ENCODE measurements at regions not wholly inside any gene's neighbourhood (a gene's known extent, or its start where the extent isn't known, plus 50 kb on each side); places are given as distances from the start of the nearest gene placed in this dataset.

DNA sequence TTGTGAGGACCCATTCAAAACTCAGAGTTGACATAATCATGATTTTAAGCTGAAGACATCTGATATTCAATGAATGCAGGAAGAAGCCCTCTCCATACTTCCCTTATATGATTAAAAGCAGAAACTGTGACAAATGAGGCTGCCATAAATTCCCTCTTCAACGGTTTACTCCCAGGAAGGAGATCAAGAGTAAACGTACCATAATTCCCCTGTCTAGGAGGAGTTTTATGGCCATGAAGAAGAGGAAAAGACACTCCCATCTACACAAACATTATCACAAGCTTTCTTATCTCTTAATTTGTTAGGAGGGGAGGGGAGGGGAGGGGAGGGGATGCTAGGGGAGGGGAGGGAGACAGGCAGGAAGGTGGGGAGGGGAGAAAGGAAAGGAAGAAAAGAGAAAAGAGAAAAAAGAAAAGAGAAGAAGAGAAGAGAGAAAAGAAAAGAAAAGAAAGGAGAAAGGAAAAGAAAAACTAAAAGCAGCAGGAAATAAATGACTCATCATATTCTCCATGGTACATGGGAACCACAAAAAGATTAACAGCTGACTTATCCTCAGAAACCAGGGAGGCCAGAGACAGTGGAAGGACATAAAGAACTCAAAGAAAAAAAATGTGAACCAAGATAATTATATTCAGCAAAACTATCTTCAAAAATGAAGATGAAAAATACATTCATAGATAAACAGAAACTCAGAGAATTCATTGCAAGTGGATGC lies 121.6 kb downstream of the ALOX5 start (continued):
- TF ChIP-seq, protein P1, sequence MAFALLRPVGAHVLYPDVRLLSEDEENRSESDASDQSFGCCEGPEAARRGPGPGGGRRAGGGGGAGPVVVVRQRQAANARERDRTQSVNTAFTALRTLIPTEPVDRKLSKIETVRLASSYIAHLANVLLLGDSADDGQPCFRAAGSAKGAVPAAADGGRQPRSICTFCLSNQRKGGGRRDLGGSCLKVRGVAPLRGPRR (CRISPR knock-in tag; IDR thresholded peaks at IDR 0.05) = no peak
- no peak for TF ChIP-seq ZNF347 (CRISPR knock-in tag; IDR thresholded peaks at IDR 0.05; ENCODE audit: low read depth)
- TF ChIP-seq ZNF140 (CRISPR knock-in tag; IDR thresholded peaks at IDR 0.05) = no peak
- no peak for TF ChIP-seq GATAD2A (IDR thresholded peaks at IDR 0.05)
- 0 out of 2 replicates have a peak, but pooled peaks have one; percentile 17 for TF ChIP-seq TCF3 (CRISPR knock-in tag; IDR thresholded peaks at IDR 0.05)
- TF ChIP-seq LARP7 (IDR thresholded peaks at IDR 0.05) = peak; percentile 95
- no peak for TF ChIP-seq RHOXF2B (CRISPR knock-in tag; conservative IDR thresholded peaks at IDR 0.05)
- TF ChIP-seq ZSCAN29 (IDR thresholded peaks at IDR 0.05) = 0 out of 2 replicates have a peak, but pooled peaks have one; percentile 26
- TF ChIP-seq, protein P2, sequence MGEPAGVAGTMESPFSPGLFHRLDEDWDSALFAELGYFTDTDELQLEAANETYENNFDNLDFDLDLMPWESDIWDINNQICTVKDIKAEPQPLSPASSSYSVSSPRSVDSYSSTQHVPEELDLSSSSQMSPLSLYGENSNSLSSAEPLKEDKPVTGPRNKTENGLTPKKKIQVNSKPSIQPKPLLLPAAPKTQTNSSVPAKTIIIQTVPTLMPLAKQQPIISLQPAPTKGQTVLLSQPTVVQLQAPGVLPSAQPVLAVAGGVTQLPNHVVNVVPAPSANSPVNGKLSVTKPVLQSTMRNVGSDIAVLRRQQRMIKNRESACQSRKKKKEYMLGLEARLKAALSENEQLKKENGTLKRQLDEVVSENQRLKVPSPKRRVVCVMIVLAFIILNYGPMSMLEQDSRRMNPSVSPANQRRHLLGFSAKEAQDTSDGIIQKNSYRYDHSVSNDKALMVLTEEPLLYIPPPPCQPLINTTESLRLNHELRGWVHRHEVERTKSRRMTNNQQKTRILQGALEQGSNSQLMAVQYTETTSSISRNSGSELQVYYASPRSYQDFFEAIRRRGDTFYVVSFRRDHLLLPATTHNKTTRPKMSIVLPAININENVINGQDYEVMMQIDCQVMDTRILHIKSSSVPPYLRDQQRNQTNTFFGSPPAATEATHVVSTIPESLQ (CRISPR knock-in tag; IDR thresholded peaks at IDR 0.05) = no peak
- no peak for TF ChIP-seq HNRNPK (IDR thresholded peaks at IDR 0.05; ENCODE audit: low read depth, low read length, poor library complexity, severe bottlenecking)
- TF ChIP-seq, protein P3, sequence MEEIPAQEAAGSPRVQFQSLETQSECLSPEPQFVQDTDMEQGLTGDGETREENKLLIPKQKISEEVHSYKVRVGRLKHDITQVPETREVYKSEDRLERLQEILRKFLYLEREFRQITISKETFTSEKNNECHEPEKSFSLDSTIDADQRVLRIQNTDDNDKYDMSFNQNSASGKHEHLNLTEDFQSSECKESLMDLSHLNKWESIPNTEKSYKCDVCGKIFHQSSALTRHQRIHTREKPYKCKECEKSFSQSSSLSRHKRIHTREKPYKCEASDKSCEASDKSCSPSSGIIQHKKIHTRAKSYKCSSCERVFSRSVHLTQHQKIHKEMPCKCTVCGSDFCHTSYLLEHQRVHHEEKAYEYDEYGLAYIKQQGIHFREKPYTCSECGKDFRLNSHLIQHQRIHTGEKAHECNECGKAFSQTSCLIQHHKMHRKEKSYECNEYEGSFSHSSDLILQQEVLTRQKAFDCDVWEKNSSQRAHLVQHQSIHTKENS (CRISPR knock-in tag; IDR thresholded peaks at IDR 0.05) = no peak
- TF ChIP-seq, protein P4, sequence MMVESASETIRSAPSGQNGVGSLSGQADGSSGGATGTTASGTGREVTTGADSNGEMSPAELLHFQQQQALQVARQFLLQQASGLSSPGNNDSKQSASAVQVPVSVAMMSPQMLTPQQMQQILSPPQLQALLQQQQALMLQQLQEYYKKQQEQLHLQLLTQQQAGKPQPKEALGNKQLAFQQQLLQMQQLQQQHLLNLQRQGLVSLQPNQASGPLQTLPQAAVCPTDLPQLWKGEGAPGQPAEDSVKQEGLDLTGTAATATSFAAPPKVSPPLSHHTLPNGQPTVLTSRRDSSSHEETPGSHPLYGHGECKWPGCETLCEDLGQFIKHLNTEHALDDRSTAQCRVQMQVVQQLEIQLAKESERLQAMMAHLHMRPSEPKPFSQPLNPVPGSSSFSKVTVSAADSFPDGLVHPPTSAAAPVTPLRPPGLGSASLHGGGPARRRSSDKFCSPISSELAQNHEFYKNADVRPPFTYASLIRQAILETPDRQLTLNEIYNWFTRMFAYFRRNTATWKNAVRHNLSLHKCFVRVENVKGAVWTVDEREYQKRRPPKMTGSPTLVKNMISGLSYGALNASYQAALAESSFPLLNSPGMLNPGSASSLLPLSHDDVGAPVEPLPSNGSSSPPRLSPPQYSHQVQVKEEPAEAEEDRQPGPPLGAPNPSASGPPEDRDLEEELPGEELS (CRISPR knock-in tag; IDR thresholded peaks at IDR 0.05; ENCODE audit: borderline replicate concordance) = no peak
- no peak for TF ChIP-seq ZKSCAN3 (CRISPR knock-in tag; IDR thresholded peaks at IDR 0.05)
- TF ChIP-seq CBX5 (IDR thresholded peaks at IDR 0.05; ENCODE audit: borderline replicate concordance, low read depth) = peak; percentile 98
- TF ChIP-seq SRSF3 (IDR thresholded peaks at IDR 0.05; ENCODE audit: insufficient read depth, low read length) = no peak
- no peak for TF ChIP-seq BRF1 (IDR thresholded peaks at IDR 0.05; ENCODE audit: borderline replicate concordance, extremely low read depth, insufficient read length)
- TF ChIP-seq SREBF1 (IDR thresholded peaks at IDR 0.05; ENCODE audit: borderline replicate concordance, low read depth, low read length) = no peak
- TF ChIP-seq, protein P5, sequence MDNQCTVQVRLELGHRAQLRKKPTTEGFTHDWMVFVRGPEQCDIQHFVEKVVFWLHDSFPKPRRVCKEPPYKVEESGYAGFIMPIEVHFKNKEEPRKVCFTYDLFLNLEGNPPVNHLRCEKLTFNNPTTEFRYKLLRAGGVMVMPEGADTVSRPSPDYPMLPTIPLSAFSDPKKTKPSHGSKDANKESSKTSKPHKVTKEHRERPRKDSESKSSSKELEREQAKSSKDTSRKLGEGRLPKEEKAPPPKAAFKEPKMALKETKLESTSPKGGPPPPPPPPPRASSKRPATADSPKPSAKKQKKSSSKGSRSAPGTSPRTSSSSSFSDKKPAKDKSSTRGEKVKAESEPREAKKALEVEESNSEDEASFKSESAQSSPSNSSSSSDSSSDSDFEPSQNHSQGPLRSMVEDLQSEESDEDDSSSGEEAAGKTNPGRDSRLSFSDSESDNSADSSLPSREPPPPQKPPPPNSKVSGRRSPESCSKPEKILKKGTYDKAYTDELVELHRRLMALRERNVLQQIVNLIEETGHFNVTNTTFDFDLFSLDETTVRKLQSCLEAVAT (IDR thresholded peaks at IDR 0.05) = peak; percentile 96 to 97
- TF ChIP-seq SNRNP70 (optimal IDR thresholded peaks at IDR 0.05; ENCODE audit: low read depth, low read length) = no peak
- TF ChIP-seq, protein P6, sequence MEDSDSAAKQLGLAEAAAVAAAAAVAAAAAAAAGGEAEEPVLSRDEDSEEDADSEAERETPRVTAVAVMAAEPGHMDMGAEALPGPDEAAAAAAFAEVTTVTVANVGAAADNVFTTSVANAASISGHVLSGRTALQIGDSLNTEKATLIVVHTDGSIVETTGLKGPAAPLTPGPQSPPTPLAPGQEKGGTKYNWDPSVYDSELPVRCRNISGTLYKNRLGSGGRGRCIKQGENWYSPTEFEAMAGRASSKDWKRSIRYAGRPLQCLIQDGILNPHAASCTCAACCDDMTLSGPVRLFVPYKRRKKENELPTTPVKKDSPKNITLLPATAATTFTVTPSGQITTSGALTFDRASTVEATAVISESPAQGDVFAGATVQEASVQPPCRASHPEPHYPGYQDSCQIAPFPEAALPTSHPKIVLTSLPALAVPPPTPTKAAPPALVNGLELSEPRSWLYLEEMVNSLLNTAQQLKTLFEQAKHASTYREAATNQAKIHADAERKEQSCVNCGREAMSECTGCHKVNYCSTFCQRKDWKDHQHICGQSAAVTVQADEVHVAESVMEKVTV (CRISPR knock-in tag; IDR thresholded peaks at IDR 0.05) = no peak

Measured in K562 (cell line).